GM12873 (cell line): ENCODE measurements at regions not wholly inside any gene's neighbourhood (a gene's known extent, or its start where the extent isn't known, plus 50 kb on each side); places are given as distances from the start of the nearest gene placed in this dataset.

Source experiments
- CTCF ChIP-seq: IDR thresholded peaks from 2 replicates; pipeline ENCODE4 v1.5.1; 2012; ENCODE audit warnings: low read depth, mild to moderate bottlenecking, moderate library complexity, low read length, control low read depth; ENCODE audit not compliant: insufficient read depth; ENCODE audit errors: missing control alignments

DNA sequence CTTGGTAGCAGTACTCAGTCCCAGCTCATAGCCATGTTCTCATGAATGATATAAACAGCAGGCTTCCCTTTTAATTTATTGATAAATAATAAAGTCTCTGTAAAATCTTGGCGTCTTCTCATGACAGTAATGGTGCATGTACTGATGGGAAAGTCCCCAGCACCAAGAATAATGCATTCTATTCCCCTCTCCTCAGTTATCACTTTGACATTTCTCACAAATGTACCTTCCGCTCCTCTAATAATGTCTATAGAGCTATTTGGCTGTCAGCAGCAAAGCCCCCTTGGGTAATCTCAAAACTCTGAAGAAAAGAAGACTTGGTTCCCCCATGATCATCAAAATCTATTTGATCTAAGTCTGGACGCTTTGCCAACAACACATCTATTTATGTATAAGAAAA lies 185.0 kb upstream of the SPTLC3 start:
- TF ChIP-seq CTCF = no peak

- TF ChIP-seq CTCF = no peak
Measured at GRCh38 chr20:12824328-12825225, 184.2 kb upstream of the SPTLC3 start.

DNA sequence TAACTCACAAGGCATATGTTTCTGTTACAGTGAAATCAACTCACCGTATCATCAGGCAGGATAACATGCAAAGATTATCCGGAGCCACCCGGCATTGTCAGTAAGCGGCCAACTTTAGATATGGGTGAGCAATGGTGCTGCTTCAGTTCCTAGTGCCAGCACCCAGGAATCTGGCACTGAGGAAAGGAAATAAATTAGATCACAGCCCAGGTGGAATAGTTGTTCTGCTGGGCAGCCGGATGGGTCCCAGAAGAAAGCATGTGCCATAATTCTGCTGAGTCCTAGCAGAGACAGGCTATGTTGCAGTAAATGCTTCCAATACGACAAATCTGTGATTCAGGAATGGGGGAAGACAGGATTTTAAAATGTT lies 183.6 kb upstream of the SPTLC3 start:
- no peak for TF ChIP-seq CTCF

DNA sequence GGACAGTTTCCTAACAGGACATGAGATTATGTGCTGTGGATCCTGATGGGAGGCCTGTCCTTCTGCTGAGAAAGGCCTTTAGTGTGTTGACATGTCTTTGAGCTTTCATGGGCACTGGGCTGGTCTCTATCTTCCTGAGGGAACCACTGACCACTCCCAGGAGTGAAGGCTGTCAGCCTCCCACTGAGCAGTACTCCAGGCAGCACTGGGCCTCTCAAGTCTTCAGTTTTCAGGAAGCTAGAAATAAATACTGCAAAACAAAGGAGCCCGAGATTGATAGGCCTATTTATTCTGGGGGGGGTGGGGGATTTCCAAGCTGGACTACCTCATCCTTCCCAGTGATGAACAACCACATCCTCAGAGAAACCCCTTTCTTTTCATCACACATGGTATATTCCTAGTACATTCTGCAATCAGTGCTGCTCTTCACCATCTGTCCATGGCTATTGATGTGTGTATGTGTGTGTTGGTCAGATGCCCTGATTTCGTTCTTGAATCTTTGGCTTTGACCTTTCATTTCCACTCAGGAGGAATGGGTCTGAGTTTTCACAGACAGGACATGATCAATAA lies 180.9 kb upstream of the SPTLC3 start:
- TF ChIP-seq CTCF = no peak

- no peak for TF ChIP-seq CTCF
Measured at GRCh38 chr20:12829170-12829569, 179.6 kb upstream of the SPTLC3 start.

DNA sequence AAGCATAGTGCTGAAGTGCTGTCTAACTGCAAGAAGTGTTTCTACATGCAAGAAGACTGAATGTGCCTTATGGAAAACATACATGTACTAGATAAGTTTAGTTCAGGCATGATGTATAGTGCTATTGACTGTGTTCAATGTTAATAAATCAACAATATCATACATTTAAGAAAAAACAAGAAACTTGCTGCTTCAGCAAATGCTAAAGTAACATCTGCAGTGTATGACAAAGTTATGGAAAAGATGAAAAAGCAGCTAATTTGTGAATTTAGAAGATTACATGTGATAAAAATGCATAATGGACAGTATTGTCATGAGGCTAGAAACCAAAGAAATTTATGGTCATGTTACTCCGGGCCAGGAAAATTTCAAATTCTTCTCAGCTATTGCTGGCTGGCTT lies 174.9 kb upstream of the SPTLC3 start:
- no peak for TF ChIP-seq CTCF

DNA sequence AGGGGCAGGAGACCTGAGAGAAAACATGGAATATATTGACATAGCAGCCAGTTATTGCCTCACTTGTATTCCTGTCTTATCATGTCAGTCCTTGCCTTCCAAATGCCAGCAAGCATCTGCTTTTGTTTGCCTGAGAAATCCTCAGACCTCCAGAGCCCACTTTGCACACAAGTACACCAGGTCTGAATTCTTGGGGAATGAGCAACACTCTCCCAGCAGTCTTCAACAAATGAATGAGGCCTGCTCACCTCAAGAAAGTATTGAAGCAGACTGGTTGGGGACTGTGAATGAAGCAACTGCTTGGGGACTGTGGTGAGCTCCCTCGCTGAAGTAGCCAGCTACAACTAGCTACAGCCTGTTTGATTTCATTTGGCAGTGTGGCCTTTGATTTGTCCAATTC lies 172.8 kb upstream of the SPTLC3 start:
- TF ChIP-seq CTCF = no peak
